A549 (cell line): ENCODE measurements at regions not wholly inside any gene's neighbourhood (a gene's known extent, or its start where the extent isn't known, plus 50 kb on each side); places are given as distances from the start of the nearest gene placed in this dataset.

Experiments
- ATAC-seq, 2 experiments: fragments of 200-7000 bp in 1 of 2; fragments of >200 bp in 1 of 2; cut with Nextera tagmentation in 1 of 2; cut with Tn5 transposase in 1 of 2; 3 replicates each; pipeline versions ENCODE4 v1.8.0 to v1.9.1; 2018 to 2020; ENCODE audit warnings: mild to moderate bottlenecking in 1 of 2, moderate library complexity in 1 of 2
- CTCF ChIA-PET: fragments of 300-600 bp; sonication (Branson Sonifier 250); formaldehyde crosslinking; extraction: SDS; loops from one replicate; lab custom pipeline; 2021; ENCODE audit warnings: antibody characterized with exemption, inconsistent platforms; lab: Yijun Ruan, JAX
- POLR2A ChIA-PET: fragments of 350-600 bp; formaldehyde crosslinking; extraction: SDS; loops from one replicate; lab custom pipeline; 2021; ENCODE audit warnings: antibody characterized with exemption, inconsistent platforms; lab: Yijun Ruan, JAX
- DNase-seq, 2 experiments: peaks; one replicate each; pipeline versions ENCODE4 v3.0.0 to v3.0.0-alpha.2; 2011 to 2016; ENCODE audit warnings: low read depth in 1 of 2, low spot score in 1 of 2
- FAIRE-seq: peaks from 2 replicates; lab custom pipeline; 2011; peaks lifted over from hg19 to GRCh38; lab: Jason Lieb, UNC
- H3K27ac ChIP-seq, 2 experiments: fragments of >200 bp; sonication (Bioruptor Twin); formaldehyde crosslinking; 3 replicates each; pipeline ENCODE4 v1.5.1; 2016 to 2017
- H3K4me1 ChIP-seq: fragments of >200 bp; sonication (Bioruptor Twin); formaldehyde crosslinking; 3 replicates; pipeline ENCODE4 v1.6.1; 2016
- H3K4me2 ChIP-seq: fragments of >200 bp; sonication (Bioruptor Twin); formaldehyde crosslinking; 3 replicates; pipeline ENCODE4 v1.6.1; 2016
- H3K4me3 ChIP-seq: fragments of >200 bp; sonication (Bioruptor Twin); formaldehyde crosslinking; 3 replicates; pipeline ENCODE4 v1.5.1; 2016
- H3K9me3 ChIP-seq: fragments of >200 bp; sonication (Bioruptor Twin); formaldehyde crosslinking; 3 replicates; pipeline ENCODE4 v1.6.1; 2016
- BHLHE40 ChIP-seq: IDR thresholded peaks from 2 replicates; pipeline ENCODE4 v1.6.1; 2012; ENCODE audit warnings: low read depth, low read length, inconsistent platforms
- CBX2 ChIP-seq: fragments of 200-600 bp; sonication (generic); IDR thresholded peaks from 2 replicates; pipeline ENCODE4 v1.6.1; 2016; ENCODE audit warnings: low read depth, mild to moderate bottlenecking, borderline replicate concordance
- CBX8 ChIP-seq: fragments of 200-600 bp; sonication (generic); IDR thresholded peaks from 2 replicates; pipeline ENCODE4 v1.6.1; 2016
- CEBPB ChIP-seq, 2 experiments: fragments of >200 bp in 1 of 2; sonication (Bioruptor Twin) in 1 of 2; formaldehyde crosslinking in 1 of 2; IDR thresholded peaks; 2 replicates each; pipeline ENCODE4 v1.6.1; 2012 to 2016
- ELK1 ChIP-seq: fragments of 150-350 bp; IDR thresholded peaks from 2 replicates; pipeline ENCODE4 v1.6.1; 2014; ENCODE audit warnings: low read depth, mild to moderate bottlenecking, low read length
- FOSB ChIP-seq: fragments of 250-450 bp; sonication (Bioruptor Pico); IDR thresholded peaks from 2 replicates; pipeline ENCODE4 v1.5.0; 2020; ENCODE audit warnings: mild to moderate bottlenecking, moderate library complexity
- FOXS1 ChIP-seq: fragments of 250-450 bp; sonication (Bioruptor Pico); IDR thresholded peaks from 2 replicates; pipeline ENCODE4 v1.5.0; 2020; ENCODE audit warnings: mild to moderate bottlenecking, moderate library complexity
- HEYL ChIP-seq: fragments of 250-450 bp; sonication (Bioruptor Pico); IDR thresholded peaks from 2 replicates; pipeline ENCODE4 v1.8.0; 2021; ENCODE audit warnings: mild to moderate bottlenecking, moderate library complexity
- HMGXB4 ChIP-seq: fragments of 250-450 bp; sonication (Bioruptor Pico); IDR thresholded peaks from 2 replicates; pipeline ENCODE4 v1.5.0; 2021; ENCODE audit warnings: mild to moderate bottlenecking, moderate library complexity, borderline replicate concordance
- HOXA7 ChIP-seq: fragments of 250-450 bp; sonication (Bioruptor Pico); IDR thresholded peaks from 2 replicates; pipeline ENCODE4 v1.5.0; 2020; ENCODE audit warnings: mild to moderate bottlenecking, moderate library complexity
- HOXB5 ChIP-seq: fragments of 250-450 bp; sonication (Bioruptor Pico); IDR thresholded peaks from 2 replicates; pipeline ENCODE4 v1.5.0; 2020; ENCODE audit warnings: mild to moderate bottlenecking, moderate library complexity
- JUNB ChIP-seq: fragments of >200 bp; sonication (Bioruptor Twin); formaldehyde crosslinking; IDR thresholded peaks from 2 replicates; pipeline ENCODE4 v1.6.1; 2016
- MAFK ChIP-seq: fragments of 450-650 bp; IDR thresholded peaks from 2 replicates; pipeline ENCODE4 v1.6.1; 2014; ENCODE audit not compliant: partially characterized antibody
- MAX ChIP-seq: IDR thresholded peaks from 2 replicates; pipeline ENCODE4 v1.6.1; 2012
- MAZ ChIP-seq: fragments of 150-350 bp; IDR thresholded peaks from 2 replicates; pipeline ENCODE4 v1.6.1; 2014; ENCODE audit warnings: antibody characterized with exemption, low read depth, low read length, borderline replicate concordance
- MYC ChIP-seq: IDR thresholded peaks from 2 replicates; pipeline ENCODE4 v1.6.1; 2012; ENCODE audit warnings: mild to moderate bottlenecking, inconsistent platforms, low read length, improper control_type of control experiment, borderline replicate concordance
- NPAS2 ChIP-seq: fragments of 250-450 bp; sonication (Bioruptor Pico); IDR thresholded peaks from 2 replicates; pipeline ENCODE4 v1.8.0; 2022; ENCODE audit warnings: mild to moderate bottlenecking, moderate library complexity, borderline replicate concordance
- NR3C1 ChIP-seq: fragments of >200 bp; sonication (Bioruptor Twin); formaldehyde crosslinking; IDR thresholded peaks from 3 replicates; pipeline ENCODE4 v1.6.1; 2017
- PBX3 ChIP-seq: IDR thresholded peaks from 2 replicates; pipeline ENCODE4 v1.6.1; 2012
- POLR2A ChIP-seq: IDR thresholded peaks from 2 replicates; pipeline ENCODE4 v1.6.1; 2012; ENCODE audit warnings: mild to moderate bottlenecking, low read length
- POLR2AphosphoS2 ChIP-seq: conservative IDR thresholded peaks from 2 replicates; pipeline ENCODE4 v1.6.1; 2012; ENCODE audit warnings: low read length, improper control_type of control experiment, inconsistent platforms
- RAD21 ChIP-seq, 2 experiments: fragments of >200 bp in 1 of 2; sonication (Bioruptor Twin) in 1 of 2; formaldehyde crosslinking in 1 of 2; IDR thresholded peaks in 1 of 2; conservative IDR thresholded peaks in 1 of 2; 2 replicates in 1 of 2; 3 replicates in 1 of 2; pipeline ENCODE4 v1.6.1; 2012 to 2018; ENCODE audit warnings: inconsistent platforms in 1 of 2
- RARB ChIP-seq: fragments of 250-450 bp; sonication (Bioruptor Pico); IDR thresholded peaks from 2 replicates; pipeline ENCODE4 v1.8.0; 2021; ENCODE audit warnings: mild to moderate bottlenecking, moderate library complexity
- RCOR1 ChIP-seq: fragments of 150-350 bp; IDR thresholded peaks from 2 replicates; pipeline ENCODE4 v1.6.1; 2014; ENCODE audit warnings: antibody characterized with exemption, low read length, low read depth
- RFX5 ChIP-seq: fragments of 450-650 bp; IDR thresholded peaks from 2 replicates; pipeline ENCODE4 v1.7.1; 2014; ENCODE audit warnings: antibody characterized with exemption, mild to moderate bottlenecking, moderate library complexity
- RNF2 ChIP-seq: fragments of 200-600 bp; sonication (generic); IDR thresholded peaks from 2 replicates; pipeline ENCODE4 v1.6.1; 2016; ENCODE audit warnings: low read depth, mild to moderate bottlenecking, antibody characterized with exemption, moderate library complexity, borderline replicate concordance
- TFCP2L1 ChIP-seq: fragments of 250-450 bp; sonication (Bioruptor Pico); IDR thresholded peaks from 2 replicates; pipeline ENCODE4 v1.5.0; 2021; ENCODE audit warnings: mild to moderate bottlenecking
- TP53 ChIP-seq: fragments of 250-450 bp; sonication (Bioruptor Pico); IDR thresholded peaks from 2 replicates; pipeline ENCODE4 v1.5.0; 2021; ENCODE audit warnings: mild to moderate bottlenecking, moderate library complexity
- ZC3H11A ChIP-seq: fragments of 450-650 bp; IDR thresholded peaks from 2 replicates; pipeline ENCODE4 v1.6.1; 2014; ENCODE audit warnings: antibody characterized with exemption, mild to moderate bottlenecking
- ZFP36 ChIP-seq: fragments of 450-650 bp; IDR thresholded peaks from 2 replicates; pipeline ENCODE4 v1.6.1; 2014; ENCODE audit warnings: borderline replicate concordance; ENCODE audit not compliant: partially characterized antibody
- ZSCAN20 ChIP-seq: fragments of 250-450 bp; sonication (Bioruptor Pico); IDR thresholded peaks from 2 replicates; pipeline ENCODE4 v1.8.0; 2022; ENCODE audit warnings: mild to moderate bottlenecking, moderate library complexity
- WGBS: methylation state at CpG from one replicate; pipeline ENCODE4 v1.1.6; 2017; ENCODE audit errors: missing lambda C conversion rate; 5-methylcytosine and 5-hydroxymethylcytosine counted together
- TF ChIP-seq, protein P1 (sequence below): fragments of >200 bp; sonication (Bioruptor Twin); formaldehyde crosslinking; IDR thresholded peaks from 2 replicates; pipeline ENCODE4 v1.6.1; 2016
- TF ChIP-seq, protein P2 (sequence below): fragments of 450-650 bp; IDR thresholded peaks from 2 replicates; pipeline ENCODE4 v1.6.1; 2014; ENCODE audit warnings: antibody characterized with exemption

- Histone ChIP-seq H3K4me1 (no peaks in the 10 kb centered on the region), H3K4me2 (no peak overlapping the region), H3K9me3 (no peaks in the 10 kb centered on the region), H3K4me3 (no peak overlapping the region), H3K27ac (no peak overlapping the region)
- POLR2A ChIA-PET = no interaction called here
- FAIRE-seq (no peak), DNase-seq (no peak)
- CTCF ChIA-PET = no interaction called here
- TF ChIP-seq ZFP36 (no peak), MAZ (no peak), MAX (no peak), POLR2AphosphoS2 (no peak), NR3C1 (no peak), NPAS2 (CRISPR knock-in tag) (no peak), RAD21 (conservative IDR thresholded peaks at IDR 0.05 in 1 of 2, IDR thresholded peaks at IDR 0.05 in 1 of 2) (no peak), JUNB (no peak), HEYL (CRISPR knock-in tag) (no peak), BHLHE40 (no peak), FOSB (CRISPR knock-in tag) (no peak), HOXB5 (CRISPR knock-in tag) (no peak), RFX5 (no peak), RNF2 (no peak)
- TF ChIP-seq, all 56 proteins: peak for 0
- ATAC-seq = no peak
- 73% methylated on average over 3 of the region's 3 CpGs for WGBS
Observed at GRCh38 chr5:107766972-107767371, 96.2 kb upstream of the EFNA5 start.

GRCh38 chr5:107766439-107766838 lies 95.7 kb upstream of the EFNA5 start:
- H3K9me3 ChIP-seq = no peaks in the 10 kb centered on the region
- 55% methylated on average over 5 of the region's 5 CpGs for WGBS
- FAIRE-seq = no peak
- no peak for TF ChIP-seq POLR2A
- TF ChIP-seq ZSCAN20 (CRISPR knock-in tag) = no peak
- TF ChIP-seq HEYL (CRISPR knock-in tag) = no peak
- TF ChIP-seq MAFK = no peak
- no peak for TF ChIP-seq CBX8
- no peak for TF ChIP-seq RARB (CRISPR knock-in tag)
- TF ChIP-seq MAX = no peak
- no peak for TF ChIP-seq TP53 (CRISPR knock-in tag)
- TF ChIP-seq HOXA7 = no peak
- TF ChIP-seq POLR2AphosphoS2 = no peak
- no peak for TF ChIP-seq CBX2
- TF ChIP-seq ELK1 = no peak
- TF ChIP-seq MYC = no peak
- no peak for DNase-seq
- H3K4me2 ChIP-seq = no peak overlapping the region
- CTCF ChIA-PET = no interaction called here
- H3K4me3 ChIP-seq = no peak overlapping the region
- H3K27ac ChIP-seq = no peak overlapping the region
- H3K4me1 ChIP-seq = no peaks in the 10 kb centered on the region
- no peak for ATAC-seq
- POLR2A ChIA-PET = no interaction called here

GRCh38 chr5:107765805-107766063 lies 95.0 kb upstream of the EFNA5 start:
- ATAC-seq (no peak), DNase-seq (no peak), FAIRE-seq (no peak)
- CTCF ChIA-PET = no interaction called here
- 50% methylated on average over 3 of the region's 3 CpGs for WGBS
- Histone ChIP-seq H3K9me3 (no peaks in the 10 kb centered on the region), H3K27ac (no peak overlapping the region), H3K4me3 (no peak overlapping the region), H3K4me2 (no peak overlapping the region), H3K4me1 (no peaks in the 10 kb centered on the region)
- POLR2A ChIA-PET = no interaction called here
- TF ChIP-seq ZC3H11A = no peak
- no peak for TF ChIP-seq RNF2
- TF ChIP-seq MAZ = no peak
- no peak for TF ChIP-seq CEBPB (IDR thresholded peaks at IDR 0.05)
- TF ChIP-seq TFCP2L1 = no peak
- TF ChIP-seq CBX2 = no peak
- no peak for TF ChIP-seq RCOR1
- no peak for TF ChIP-seq JUNB
- no peak for TF ChIP-seq FOXS1
- no peak for TF ChIP-seq POLR2A
- TF ChIP-seq RARB (CRISPR knock-in tag) = no peak
- TF ChIP-seq, protein P1, sequence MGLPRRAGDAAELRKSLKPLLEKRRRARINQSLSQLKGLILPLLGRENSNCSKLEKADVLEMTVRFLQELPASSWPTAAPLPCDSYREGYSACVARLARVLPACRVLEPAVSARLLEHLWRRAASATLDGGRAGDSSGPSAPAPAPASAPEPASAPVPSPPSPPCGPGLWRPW = no peak
- TF ChIP-seq HMGXB4 = no peak
- no peak for TF ChIP-seq PBX3
- TF ChIP-seq, protein P2, sequence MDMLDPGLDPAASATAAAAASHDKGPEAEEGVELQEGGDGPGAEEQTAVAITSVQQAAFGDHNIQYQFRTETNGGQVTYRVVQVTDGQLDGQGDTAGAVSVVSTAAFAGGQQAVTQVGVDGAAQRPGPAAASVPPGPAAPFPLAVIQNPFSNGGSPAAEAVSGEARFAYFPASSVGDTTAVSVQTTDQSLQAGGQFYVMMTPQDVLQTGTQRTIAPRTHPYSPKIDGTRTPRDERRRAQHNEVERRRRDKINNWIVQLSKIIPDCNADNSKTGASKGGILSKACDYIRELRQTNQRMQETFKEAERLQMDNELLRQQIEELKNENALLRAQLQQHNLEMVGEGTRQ = no peak
